HG02943 (cell line): ENCODE measurements at regions not wholly inside any gene's neighbourhood (a gene's known extent, or its start where the extent isn't known, plus 50 kb on each side); places are given as distances from the start of the nearest gene placed in this dataset.
"Not testable (repeated sequence)": the region's sequence is repeated elsewhere in the genome, so short reads cannot be mapped to it uniquely, and the experiment has no call there.

Experiments
- ATAC-seq: cut with Tn5 transposase; IDR thresholded peaks from one replicate; pipeline ENCODE4 v1.9.1; 2021; ENCODE audit warnings: mild to moderate bottlenecking, low read depth, moderate library complexity; ENCODE audit not compliant: unreplicated experiment

DNA sequence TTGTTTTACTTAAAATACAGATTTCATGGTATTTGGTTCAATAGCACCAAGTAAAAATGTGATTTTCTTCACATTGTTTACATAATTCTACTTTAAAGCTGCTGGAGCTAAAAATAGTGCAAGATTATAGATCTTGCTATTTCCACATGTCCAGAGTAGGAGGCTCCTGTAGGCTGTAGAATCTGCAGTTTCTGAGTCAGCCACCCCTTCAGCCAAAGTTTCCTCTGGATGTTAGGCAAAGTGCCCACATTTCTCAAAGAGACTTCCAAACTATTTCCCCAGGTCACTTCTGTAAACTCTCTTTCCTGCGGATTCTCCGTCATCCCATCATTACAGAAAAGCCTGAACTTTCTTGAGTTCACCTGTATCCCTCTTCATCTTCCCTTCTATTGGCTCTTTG is 342.5 kb upstream of the FSTL5 start:
- no peak for ATAC-seq

DNA sequence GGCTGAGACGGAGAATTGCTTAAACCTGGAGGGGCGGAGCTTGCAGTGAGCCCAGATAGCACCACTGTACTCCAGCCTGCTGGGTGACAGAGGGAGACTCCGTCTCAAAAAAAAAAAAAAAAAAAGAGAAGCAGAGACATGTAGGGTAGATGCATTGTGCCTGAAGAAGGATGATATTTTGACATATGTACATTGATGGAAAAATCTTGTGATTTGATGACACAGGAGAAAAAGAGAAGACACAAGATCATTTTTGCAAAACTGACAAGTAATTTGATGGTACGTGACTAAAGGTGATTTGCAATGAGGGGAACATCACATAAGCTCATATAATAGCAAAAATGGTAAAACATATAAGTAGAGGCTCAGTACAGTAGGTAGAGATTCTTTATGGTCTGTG is 340.1 kb upstream of the FSTL5 start:
- no peak for ATAC-seq

DNA sequence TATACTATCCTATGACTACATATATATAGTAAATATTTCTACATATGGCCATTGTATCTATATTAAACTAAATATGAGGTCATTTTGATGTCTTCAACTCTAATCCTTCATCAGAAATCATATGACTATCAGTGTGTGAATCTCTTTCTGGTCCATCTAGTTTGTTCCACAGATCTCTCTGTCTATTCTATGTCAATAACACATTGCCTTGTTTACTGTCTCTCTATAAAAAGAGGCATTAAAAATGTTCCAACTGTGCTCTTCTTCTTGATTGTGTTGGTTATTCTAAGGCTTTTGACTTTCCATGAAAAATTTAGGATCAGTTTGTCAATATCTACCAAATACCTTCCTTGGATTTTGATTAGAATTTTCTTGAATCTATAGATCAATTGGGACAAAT is 338.3 kb upstream of the FSTL5 start:
- ATAC-seq = no peak

DNA sequence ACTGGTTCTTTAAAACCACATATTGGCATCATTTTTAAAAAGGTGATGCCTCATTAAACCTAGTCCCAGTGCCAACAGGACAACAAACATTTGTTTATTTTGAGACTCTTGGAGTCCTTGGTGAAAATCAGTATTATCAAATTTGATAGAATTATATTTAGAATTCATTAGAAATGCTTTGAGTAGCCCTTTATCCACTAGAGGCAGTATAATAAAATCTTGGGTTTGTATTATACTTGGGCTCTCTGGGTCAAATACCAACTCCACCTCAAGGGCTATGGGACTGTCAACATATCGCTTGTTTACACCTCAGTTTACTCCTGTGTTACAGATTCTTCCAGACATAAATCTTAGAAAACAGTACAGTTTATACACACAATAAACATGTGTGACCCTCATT is 335.7 kb upstream of the FSTL5 start:
- ATAC-seq = no peak

- no peak for ATAC-seq
Measured at GRCh38 chr4:162498168-162498567, 334.4 kb upstream of the FSTL5 start.

DNA sequence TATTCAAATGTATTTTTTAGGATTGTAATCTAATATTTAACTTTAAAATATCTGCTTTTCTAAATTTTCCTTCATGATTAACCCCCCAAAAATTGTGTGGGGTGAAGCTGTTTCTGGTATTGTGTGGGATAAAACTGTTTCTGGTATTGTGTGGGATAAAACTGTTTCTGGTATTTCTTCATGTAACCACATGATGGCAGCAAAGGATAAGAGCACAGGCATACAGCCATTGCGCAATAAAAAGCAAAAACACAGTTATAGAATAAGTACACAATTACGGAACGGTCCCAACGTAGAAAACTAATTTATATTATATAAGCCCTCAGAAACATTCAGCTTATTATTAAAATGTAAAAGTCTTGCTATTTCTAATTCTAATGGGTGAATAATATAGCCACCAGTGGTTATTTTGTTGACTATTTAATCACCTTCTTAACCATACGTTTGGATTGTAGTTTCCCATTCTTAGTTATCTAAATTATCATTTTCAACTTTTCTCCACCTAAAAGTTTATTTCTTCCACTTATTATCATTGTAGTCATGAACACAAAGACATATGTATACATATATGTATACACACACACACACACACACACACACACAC is 333.9 kb upstream of the FSTL5 start:
- ATAC-seq = no peak

DNA sequence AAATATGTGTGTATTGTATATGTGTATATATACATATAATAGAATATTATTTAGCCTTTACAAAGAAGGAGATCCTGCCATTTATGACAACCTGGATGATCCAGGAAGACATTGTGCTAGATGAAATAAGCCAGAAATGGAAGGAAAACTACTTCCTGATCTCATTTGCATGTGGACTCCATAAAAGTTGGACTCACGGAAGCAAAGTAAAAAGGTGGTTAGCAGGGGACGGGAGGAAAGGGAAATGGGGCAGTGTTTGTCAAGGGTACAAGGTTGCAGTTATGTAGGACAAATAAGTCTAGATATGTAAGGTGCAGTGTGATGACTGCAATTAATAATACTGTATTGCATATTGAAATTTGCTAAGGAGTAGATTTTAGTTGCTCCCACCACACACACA is 331.1 kb upstream of the FSTL5 start:
- ATAC-seq = no peak

GRCh38 chr4:162485486-162485885 is 321.7 kb upstream of the FSTL5 start:
- ATAC-seq = no peak

DNA sequence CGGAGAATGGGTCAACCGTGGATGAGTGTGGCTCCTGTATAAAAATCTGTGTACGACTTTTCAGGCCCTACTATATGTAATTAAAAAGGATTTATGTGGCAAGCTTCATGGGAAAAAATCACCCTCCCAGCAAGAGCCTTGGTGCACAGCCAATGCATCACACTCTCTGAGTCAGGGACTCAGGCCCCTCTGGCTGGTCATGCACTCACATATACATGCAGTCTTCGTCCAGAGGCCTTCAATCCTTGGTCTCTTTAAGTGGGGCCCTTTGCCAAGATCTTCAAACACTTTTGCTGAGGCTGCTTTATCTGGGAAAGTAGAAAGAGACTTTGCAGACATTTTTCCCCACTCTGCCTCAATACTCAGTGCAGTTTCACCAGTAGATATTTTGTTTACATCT is 311.4 kb upstream of the FSTL5 start:
- ATAC-seq = no peak

DNA sequence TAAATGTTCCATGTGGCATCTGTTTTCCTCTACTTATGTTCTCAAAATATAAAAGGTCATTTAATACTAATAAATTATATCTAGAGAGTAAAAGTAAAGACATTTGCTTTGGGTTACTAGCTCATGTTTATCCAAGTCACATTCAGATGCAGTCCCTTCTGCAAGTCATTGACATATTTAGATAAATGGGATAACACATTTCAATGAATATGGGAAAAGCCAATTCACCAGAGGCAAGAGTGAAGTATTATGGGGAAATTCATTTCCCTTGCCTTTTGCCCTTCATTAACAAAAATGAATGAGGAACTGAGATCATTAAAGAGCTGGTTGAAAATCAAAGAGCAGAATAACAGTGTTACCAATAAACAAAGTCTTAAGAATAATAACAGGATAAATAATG is 306.2 kb upstream of the FSTL5 start:
- ATAC-seq = no peak

- ATAC-seq = not testable (repeated sequence)
Measured at GRCh38 chr4:162465356-162465755, 301.6 kb upstream of the FSTL5 start.

DNA sequence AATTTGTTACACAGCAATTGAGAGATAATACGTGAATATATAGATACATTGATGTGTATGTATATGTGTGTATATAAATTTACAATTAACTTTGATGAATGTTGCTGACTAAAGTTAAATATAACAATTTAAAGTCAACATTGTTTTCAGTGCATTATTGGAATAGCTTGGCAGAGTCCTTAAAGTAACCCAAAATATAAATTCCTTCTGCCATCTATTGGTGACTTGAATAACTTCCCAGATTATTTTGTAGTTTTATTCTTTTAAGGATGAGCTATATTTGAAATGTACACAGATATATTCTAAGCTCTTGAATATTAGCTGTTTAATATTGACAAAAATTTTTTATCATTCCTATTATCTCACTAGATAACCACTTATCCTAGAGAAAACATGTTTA is 298.2 kb upstream of the FSTL5 start:
- no peak for ATAC-seq

GRCh38 chr4:162458051-162458450 is 294.3 kb upstream of the FSTL5 start:
- ATAC-seq = no peak

GRCh38 chr4:162457071-162457865 is 293.5 kb upstream of the FSTL5 start:
- no peak for ATAC-seq

- no peak for ATAC-seq
Measured at GRCh38 chr4:162456106-162456505, 292.3 kb upstream of the FSTL5 start.

GRCh38 chr4:162450531-162451035 is 286.8 kb upstream of the FSTL5 start:
- no peak for ATAC-seq

DNA sequence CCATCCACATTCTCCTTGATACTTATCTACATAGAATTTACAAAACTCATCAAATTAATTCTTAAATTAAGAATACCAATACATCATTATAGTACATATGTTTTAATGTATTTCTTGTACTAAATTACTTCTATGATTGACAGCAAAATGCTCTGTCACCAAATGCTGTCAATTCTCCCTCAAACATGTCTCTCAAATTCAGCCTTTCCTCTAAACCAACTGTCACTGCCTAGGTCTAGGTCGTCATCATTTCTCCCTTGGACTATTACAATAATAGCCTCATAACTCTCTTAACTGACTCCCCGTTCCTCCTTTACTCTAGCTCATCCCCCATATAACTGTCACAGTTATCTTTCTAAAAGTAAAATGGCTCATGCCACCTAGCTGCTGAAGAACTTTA is 279.7 kb upstream of the FSTL5 start:
- no peak for ATAC-seq

DNA sequence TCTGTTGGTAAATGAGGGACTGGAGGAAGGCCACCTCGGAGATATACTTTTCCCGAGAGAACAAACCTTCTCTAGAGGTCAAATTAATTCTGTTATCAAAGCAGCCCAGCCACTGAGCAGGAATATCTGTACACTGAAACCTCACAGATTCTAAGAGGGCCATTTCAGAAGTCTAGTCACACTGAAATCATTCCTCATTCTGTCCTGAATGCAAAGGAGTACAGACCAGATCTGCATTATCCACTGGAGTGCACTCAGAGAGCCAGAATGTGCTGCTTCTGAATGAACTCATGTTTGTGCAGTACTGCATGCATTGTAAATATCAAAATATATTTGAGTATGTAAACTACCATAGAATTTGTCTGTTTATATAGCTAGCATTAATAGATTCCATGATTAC is 278.3 kb upstream of the FSTL5 start:
- no peak for ATAC-seq

DNA sequence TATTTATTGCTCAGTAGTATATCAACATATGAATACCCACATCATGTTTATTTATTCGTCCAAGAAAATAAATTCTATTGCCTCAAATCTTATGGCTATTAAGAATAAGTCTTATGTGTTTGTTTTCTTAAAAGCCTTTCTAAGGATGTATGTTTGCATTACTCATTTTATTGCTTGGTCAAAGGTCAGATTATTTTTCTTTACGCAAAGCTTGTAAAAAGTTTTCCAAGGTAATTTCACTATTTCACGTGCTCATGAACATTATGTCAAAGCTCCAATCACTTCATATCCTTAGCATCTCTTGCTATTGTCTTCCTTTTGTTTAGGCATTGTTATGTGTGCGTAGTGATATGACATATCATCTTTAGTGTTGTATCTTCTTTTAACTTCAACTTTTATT is 258.5 kb upstream of the FSTL5 start:
- ATAC-seq = no peak

DNA sequence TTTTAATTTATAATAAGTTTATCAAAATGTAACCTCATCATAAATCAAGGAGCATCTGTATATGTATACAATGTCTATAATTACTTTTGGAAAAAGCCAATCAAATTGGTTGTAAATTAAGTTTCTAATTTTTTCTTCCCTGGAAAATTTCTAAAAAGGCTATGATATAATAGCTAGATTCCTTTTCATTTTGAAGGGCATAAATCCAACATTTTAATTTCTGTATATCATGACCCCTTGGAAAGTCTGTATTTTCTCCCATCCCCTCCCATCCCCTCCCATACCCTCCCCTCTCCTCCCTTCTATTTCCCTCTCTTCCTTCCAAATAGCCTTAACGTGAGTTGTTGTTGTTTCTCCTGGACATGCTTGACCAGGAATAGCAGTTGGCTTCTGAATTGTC is 247.1 kb upstream of the FSTL5 start:
- ATAC-seq = no peak

DNA sequence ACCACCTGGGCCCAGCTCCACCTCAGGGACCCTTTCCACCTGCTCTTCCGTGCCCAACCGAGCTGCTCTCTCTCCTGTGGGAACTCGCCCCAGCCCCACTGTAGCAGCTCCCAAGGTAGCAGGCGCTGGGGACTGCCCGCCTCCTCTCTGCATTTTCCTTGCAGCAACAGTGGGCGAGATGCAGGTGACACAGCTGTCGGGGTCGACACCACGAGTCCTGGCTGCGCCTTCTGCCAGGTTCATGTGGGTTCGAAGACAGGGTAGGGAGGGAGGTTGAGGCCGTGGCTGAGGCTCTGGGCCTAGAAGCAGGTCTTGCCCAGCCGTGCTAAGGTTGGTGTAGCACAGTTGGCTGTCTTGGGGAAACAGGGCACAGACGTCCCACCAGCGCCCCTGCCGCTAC is 245.2 kb upstream of the FSTL5 start:
- ATAC-seq = no peak

- no peak for ATAC-seq
Measured at GRCh38 chr4:162408309-162408708, 244.5 kb upstream of the FSTL5 start.
